ENCODE measurements at regions not wholly inside any gene's neighbourhood (a gene's known extent, or its start where the extent isn't known, plus 50 kb on each side); places are given as distances from the start of the nearest gene placed in this dataset.

DNA sequence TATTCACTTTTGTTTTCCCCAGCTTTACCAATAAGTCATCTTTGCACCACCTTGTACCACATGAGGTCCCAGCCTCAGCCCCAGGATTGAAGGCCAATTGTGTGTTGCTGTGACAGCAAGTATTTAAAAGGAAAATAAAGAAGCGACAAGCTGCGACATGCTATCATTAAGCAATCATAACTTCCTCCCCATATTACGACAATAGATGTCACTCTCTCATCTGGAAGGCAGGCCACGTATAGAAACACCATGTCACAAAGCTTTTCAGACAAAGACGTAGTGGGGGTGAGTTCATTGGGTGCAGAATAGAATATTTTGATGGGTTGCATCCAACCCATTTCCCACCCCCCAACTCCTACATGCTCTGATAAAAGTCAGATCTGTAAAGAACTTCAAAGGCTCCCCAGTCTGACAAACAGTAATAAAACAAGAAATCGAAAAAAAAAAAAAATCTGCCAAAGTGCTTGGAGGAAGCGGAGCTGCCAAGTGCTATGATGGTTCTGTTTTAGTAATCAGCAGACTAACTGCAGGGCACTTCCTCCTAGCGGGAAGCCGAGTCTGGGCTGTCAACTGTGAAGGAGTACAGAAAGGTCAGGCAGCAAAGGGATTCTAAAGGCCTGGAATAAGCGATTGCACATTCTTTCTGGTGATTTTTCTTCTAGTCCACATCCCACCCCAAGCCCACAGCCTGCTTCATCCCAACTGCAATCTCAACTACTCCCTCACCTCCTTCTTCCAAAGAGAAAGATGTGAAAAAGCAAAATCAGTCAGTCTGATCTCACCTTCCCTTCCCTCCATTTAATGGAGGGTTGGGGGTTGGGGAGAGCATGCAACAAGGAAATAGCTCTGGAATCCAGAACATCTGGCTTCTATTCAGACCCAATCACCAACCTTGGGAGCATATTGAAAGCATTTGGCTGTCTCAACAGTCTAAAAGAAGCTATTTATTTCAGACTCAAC lies 131.4 kb upstream of the UBASH3B start (continued):
- TF ChIP-seq, protein P1, sequence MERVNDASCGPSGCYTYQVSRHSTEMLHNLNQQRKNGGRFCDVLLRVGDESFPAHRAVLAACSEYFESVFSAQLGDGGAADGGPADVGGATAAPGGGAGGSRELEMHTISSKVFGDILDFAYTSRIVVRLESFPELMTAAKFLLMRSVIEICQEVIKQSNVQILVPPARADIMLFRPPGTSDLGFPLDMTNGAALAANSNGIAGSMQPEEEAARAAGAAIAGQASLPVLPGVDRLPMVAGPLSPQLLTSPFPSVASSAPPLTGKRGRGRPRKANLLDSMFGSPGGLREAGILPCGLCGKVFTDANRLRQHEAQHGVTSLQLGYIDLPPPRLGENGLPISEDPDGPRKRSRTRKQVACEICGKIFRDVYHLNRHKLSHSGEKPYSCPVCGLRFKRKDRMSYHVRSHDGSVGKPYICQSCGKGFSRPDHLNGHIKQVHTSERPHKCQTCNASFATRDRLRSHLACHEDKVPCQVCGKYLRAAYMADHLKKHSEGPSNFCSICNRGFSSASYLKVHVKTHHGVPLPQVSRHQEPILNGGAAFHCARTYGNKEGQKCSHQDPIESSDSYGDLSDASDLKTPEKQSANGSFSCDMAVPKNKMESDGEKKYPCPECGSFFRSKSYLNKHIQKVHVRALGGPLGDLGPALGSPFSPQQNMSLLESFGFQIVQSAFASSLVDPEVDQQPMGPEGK (CRISPR knock-in tag; IDR thresholded peaks at IDR 0.05; ENCODE audit: borderline replicate concordance) = no peak
- TF ChIP-seq MCM5 (IDR thresholded peaks at IDR 0.05; ENCODE audit: low read depth) = no peak
- TF ChIP-seq HOXB6 (CRISPR knock-in tag; IDR thresholded peaks at IDR 0.05; ENCODE audit: borderline replicate concordance) = no peak
- TF ChIP-seq CREB1 (IDR thresholded peaks at IDR 0.05) = no peak
- TF ChIP-seq CREB1 (CRISPR knock-in tag; IDR thresholded peaks at IDR 0.05) = no peak
- no peak for TF ChIP-seq IFI16 (CRISPR knock-in tag; IDR thresholded peaks at IDR 0.05)
- TF ChIP-seq SMC3 (conservative IDR thresholded peaks at IDR 0.05; ENCODE audit: insufficient read depth, low read depth, low read length) = no peak
- TF ChIP-seq TGIF2 (CRISPR knock-in tag; IDR thresholded peaks at IDR 0.05) = no peak

DNA sequence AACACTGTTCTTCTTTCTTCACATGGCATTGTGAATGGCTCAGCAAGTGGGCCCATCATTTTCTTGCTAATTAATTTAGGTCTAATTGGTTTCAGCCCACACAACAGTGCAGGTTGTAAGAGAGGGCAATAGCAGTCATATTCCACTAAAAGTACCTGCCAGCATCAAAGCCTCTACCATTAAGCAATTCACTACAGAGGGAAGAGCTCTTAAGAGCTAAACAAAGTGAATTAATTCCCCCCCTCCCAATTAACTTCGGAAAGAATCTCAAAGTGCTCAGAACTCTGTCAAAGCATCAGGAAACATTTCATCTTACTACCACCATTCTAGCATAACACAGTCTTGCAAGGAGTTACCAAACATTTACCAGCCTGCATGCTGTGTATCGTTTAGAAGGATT lies 133.9 kb upstream of the UBASH3B start:
- H3K9me3 ChIP-seq (replicated peaks; ENCODE audit: control insufficient read depth, insufficient read depth, low read depth, low read length) = no peaks in the 10 kb centered on the region
- no peaks in the 10 kb centered on the region for H3K4me1 ChIP-seq (replicated peaks in 1 of 2; ENCODE audit: control insufficient read depth in 2 of 2, insufficient read depth in 2 of 2, low read length in 2 of 2)
- no peak overlapping the region for H3K4me3 ChIP-seq
- H3K27ac ChIP-seq (ENCODE audit: extremely low read depth, low read depth, low read length) = no peak overlapping the region
- no peaks in the 10 kb centered on the region for H3K9me1 ChIP-seq (ENCODE audit: control insufficient read depth, insufficient read depth, low read length)
- H4K20me1 ChIP-seq (replicated peaks; ENCODE audit: control insufficient read depth, insufficient read depth, low read length) = no peaks in the 10 kb centered on the region
- in situ Hi-C loops (cut with MboI) = no loop called here
- ChIA-PET POLR2A (no interaction called here), CTCF (ENCODE audit: low intra/inter-chr PET ratio) (no interaction called here)
- ATAC-seq (no peak), FAIRE-seq (no peak), DNase-seq (ENCODE audit: extremely low read depth in 1 of 4, low spot score in 3 of 4) (no peak)
- H3K4me2 ChIP-seq (ENCODE audit: insufficient read depth, low read length) = no peak overlapping the region
- no TSS peak for BruUV-seq (replicated peaks)
- no peak overlapping the region for H3K9ac ChIP-seq (ENCODE audit: insufficient read depth in 1 of 2, low read depth in 2 of 2, low read length in 2 of 2)
- no peak for TF ChIP-seq U2AF1 (optimal IDR thresholded peaks at IDR 0.05; ENCODE audit: low read depth, low read length)
- no peak for TF ChIP-seq HDAC1 (IDR thresholded peaks at IDR 0.05)
- TF ChIP-seq RBM34 (IDR thresholded peaks at IDR 0.05; ENCODE audit: borderline replicate concordance, insufficient read depth, low read length) = no peak
- TF ChIP-seq LCOR (CRISPR knock-in tag; IDR thresholded peaks at IDR 0.05) = no peak
- TF ChIP-seq KLF10 (CRISPR knock-in tag; IDR thresholded peaks at IDR 0.05) = no peak
- no peak for TF ChIP-seq PRPF4 (IDR thresholded peaks at IDR 0.05; ENCODE audit: insufficient read depth, low read depth, low read length, poor library complexity, severe bottlenecking)
- TF ChIP-seq MEF2A (IDR thresholded peaks at IDR 0.05; ENCODE audit: control insufficient read depth, low read depth, low read length) = no peak
- TF ChIP-seq ZFPM2 (CRISPR knock-in tag; IDR thresholded peaks at IDR 0.05) = no peak
- no peak for TF ChIP-seq RCOR1 (IDR thresholded peaks at IDR 0.05; ENCODE audit: borderline replicate concordance in 1 of 2, low read depth in 2 of 2, low read length in 2 of 2)
- H3K79me2 ChIP-seq (ENCODE audit: control insufficient read depth, insufficient read depth, low read length) = no peaks in the 10 kb centered on the region
- H3K27me3 ChIP-seq (ENCODE audit: control insufficient read depth in 2 of 2, insufficient read depth in 2 of 2, low read length in 2 of 2) = no peaks in the 10 kb centered on the region
- H2AFZ ChIP-seq (ENCODE audit: low read depth, low read length) = no peak overlapping the region
- intact Hi-C loops (cut with micrococcal nuclease) = no loop called here
- 0% methylated on average over 2 of the region's 2 CpGs for WGBS (ENCODE audit: insufficient coverage, low coverage, missing lambda C conversion rate)
- no peaks in the 10 kb centered on the region for H3K36me3 ChIP-seq (ENCODE audit: control insufficient read depth, insufficient read depth, low read length)

Measured in K562 (cell line).